ENCODE measurements at regions not wholly inside any gene's neighbourhood (a gene's known extent, or its start where the extent isn't known, plus 50 kb on each side); places are given as distances from the start of the nearest gene placed in this dataset.

GRCh38 chr21:41068496-41068895, 99.5 kb upstream of the BACE2 start:
- TF ChIP-seq EP300 (IDR thresholded peaks at IDR 0.05) (no peak), POLR2A (IDR thresholded peaks at IDR 0.05) (no peak), POLR2AphosphoS5 (IDR thresholded peaks at IDR 0.05) (no peak), CTCF (IDR thresholded peaks at IDR 0.05) (no peak)

All from gastroesophageal sphincter (tissue), 3 donors.